H1 (cell line): ENCODE measurements at regions not wholly inside any gene's neighbourhood (a gene's known extent, or its start where the extent isn't known, plus 50 kb on each side); places are given as distances from the start of the nearest gene placed in this dataset.

Source experiments
- CTCF ChIA-PET: fragments of 300-600 bp; sonication (Branson Sonifier 250); formaldehyde crosslinking; loops from one replicate; lab custom pipeline; 2021; ENCODE audit not compliant: partially characterized antibody; lab: Charles Lee
- POLR2A ChIA-PET: fragments of 300-600 bp; sonication (Branson Sonifier 250); formaldehyde crosslinking; loops from one replicate; lab custom pipeline; 2021; ENCODE audit warnings: inconsistent platforms; ENCODE audit not compliant: partially characterized antibody; lab: Charles Lee
- DNase-seq, 2 experiments: peaks; one replicate each; pipeline versions ENCODE4 v3.0.0 to v3.0.0-alpha.2; 2010 to 2022; ENCODE audit warnings: low spot score in 2 of 2, low read depth in 1 of 2, mixed read lengths in 1 of 2
- FAIRE-seq: peaks from 2 replicates; lab custom pipeline; 2011; peaks lifted over from hg19 to GRCh38; lab: Jason Lieb, UNC
- H2AFZ ChIP-seq: 2 replicates; pipeline ENCODE4 v1.8.1; 2012; ENCODE audit warnings: low read length, inconsistent platforms
- H2AK5ac ChIP-seq: 2 replicates; pipeline ENCODE4 v1.6.1; 2013; ENCODE audit warnings: low read depth, low read length
- H2BK120ac ChIP-seq: replicated peaks from 2 replicates; pipeline ENCODE3; 2013; ENCODE audit warnings: low read depth, low read length, inconsistent platforms
- H2BK12ac ChIP-seq: 2 replicates; pipeline ENCODE4 v1.6.1; 2013; ENCODE audit warnings: low read depth, low read length
- H2BK15ac ChIP-seq: 2 replicates; pipeline ENCODE4 v1.6.1; 2013; ENCODE audit warnings: low read length
- H2BK20ac ChIP-seq: 2 replicates; pipeline ENCODE4 v1.6.1; 2013; ENCODE audit warnings: low read length
- H2BK5ac ChIP-seq: 2 replicates; pipeline ENCODE4 v1.6.1; 2013; ENCODE audit warnings: low read depth, low read length
- H3K14ac ChIP-seq: 2 replicates; pipeline ENCODE4 v1.6.1; 2013; ENCODE audit warnings: inconsistent platforms; ENCODE audit not compliant: insufficient read length
- H3K18ac ChIP-seq: 2 replicates; pipeline ENCODE4 v1.6.1; 2013; ENCODE audit warnings: low read length; ENCODE audit errors: extremely low read depth
- H3K23ac ChIP-seq: 2 replicates; pipeline ENCODE4 v1.6.1; 2013; ENCODE audit warnings: inconsistent platforms; ENCODE audit not compliant: insufficient read length
- H3K23me2 ChIP-seq: 2 replicates; pipeline ENCODE4 v1.6.1; 2013; ENCODE audit warnings: low read depth, low read length
- H3K27ac ChIP-seq: 2 replicates; pipeline ENCODE4 v1.6.1; 2011; ENCODE audit warnings: low read depth, low read length, inconsistent platforms
- H3K27me3 ChIP-seq, 4 experiments: replicated peaks in 1 of 4; 1 replicate in 1 of 4; 2 replicates in 3 of 4; pipeline versions ENCODE4 v1.6.1 to v1.8.1; 2011 to 2013; ENCODE audit warnings: low read length in 3 of 4, mild to moderate bottlenecking in 3 of 4, inconsistent platforms in 2 of 4, mixed read lengths in 2 of 4, moderate library complexity in 1 of 4; ENCODE audit not compliant: control insufficient read depth in 3 of 4, insufficient read depth in 3 of 4; ENCODE audit errors: extremely low read depth in 1 of 4
- H3K36me3 ChIP-seq, 4 experiments: 2 replicates each; pipeline versions ENCODE4 v1.6.1 to v1.8.1; 2011 to 2013; ENCODE audit warnings: mild to moderate bottlenecking in 4 of 4, low read length in 3 of 4, moderate library complexity in 2 of 4, control low read depth in 1 of 4, inconsistent platforms in 1 of 4; ENCODE audit not compliant: insufficient read depth in 4 of 4, control insufficient read depth in 2 of 4
- H3K4ac ChIP-seq: replicated peaks from 2 replicates; pipeline ENCODE3; 2013; ENCODE audit warnings: low read length, low read depth, mixed read lengths, inconsistent platforms; ENCODE audit not compliant: insufficient read length
- H3K4me1 ChIP-seq, 4 experiments: replicated peaks in 1 of 4; 1 replicate in 1 of 4; 2 replicates in 3 of 4; pipeline versions ENCODE4 v1.6.1 to v1.8.1; 2011 to 2013; ENCODE audit warnings: low read length in 3 of 4, inconsistent platforms in 2 of 4, mixed read lengths in 1 of 4; ENCODE audit not compliant: insufficient read depth in 4 of 4, control insufficient read depth in 3 of 4
- H3K4me2 ChIP-seq, 2 experiments: 2 replicates each; pipeline versions ENCODE4 v1.6.1 to v1.8.1; 2011 to 2013; ENCODE audit warnings: low read depth in 2 of 2, low read length in 2 of 2, control low read depth in 1 of 2, inconsistent platforms in 1 of 2, mild to moderate bottlenecking in 1 of 2; ENCODE audit not compliant: insufficient read depth in 1 of 2
- H3K4me3 ChIP-seq, 4 experiments: fragments of 200-600, 300-600 bp in 1 of 4; sonication (generic), shearing (Covaris generic), sonication (Bioruptor Twin) in 1 of 4; 2 replicates each; pipeline versions ENCODE4 v1.5.1 to v1.8.1; 2011 to 2016; ENCODE audit warnings: low read length in 4 of 4, low read depth in 3 of 4, control low read depth in 2 of 4, inconsistent platforms in 2 of 4, mild to moderate bottlenecking in 2 of 4, mixed read lengths in 1 of 4, moderate library complexity in 1 of 4; ENCODE audit not compliant: insufficient read depth in 2 of 4; ENCODE audit errors: extremely low read depth in 1 of 4
- H3K56ac ChIP-seq: replicated peaks from 2 replicates; pipeline ENCODE3; 2013; ENCODE audit warnings: low read depth, mild to moderate bottlenecking, mixed read lengths, low read length, inconsistent platforms; ENCODE audit not compliant: insufficient read length
- H3K79me1 ChIP-seq: 2 replicates; pipeline ENCODE4 v1.6.1; 2013; ENCODE audit warnings: low read depth, low read length, control low read depth
- H3K79me2 ChIP-seq, 2 experiments: 2 replicates each; pipeline versions ENCODE4 v1.6.1 to v1.8.1; 2012 to 2013; ENCODE audit warnings: low read length in 2 of 2, mild to moderate bottlenecking in 2 of 2, inconsistent platforms in 1 of 2; ENCODE audit not compliant: insufficient read depth in 2 of 2, control insufficient read depth in 1 of 2
- H3K9ac ChIP-seq, 4 experiments: replicated peaks in 1 of 4; 1 replicate in 1 of 4; 2 replicates in 3 of 4; pipeline versions ENCODE4 v1.6.1 to v1.8.1; 2011 to 2013; ENCODE audit warnings: low read depth in 3 of 4, low read length in 3 of 4, control low read depth in 2 of 4, mild to moderate bottlenecking in 2 of 4, moderate library complexity in 2 of 4, inconsistent platforms in 1 of 4; ENCODE audit errors: extremely low read depth in 1 of 4
- H3K9me3 ChIP-seq, 2 experiments: 2 replicates each; pipeline versions ENCODE4 v1.6.1 to v1.8.1; 2012 to 2013; ENCODE audit warnings: mild to moderate bottlenecking in 2 of 2, moderate library complexity in 2 of 2, control low read depth in 1 of 2, inconsistent platforms in 1 of 2, low read depth in 1 of 2, low read length in 1 of 2, mixed read lengths in 1 of 2; ENCODE audit not compliant: insufficient read depth in 2 of 2
- H4K20me1 ChIP-seq, 2 experiments: replicated peaks in 1 of 2; 2 replicates each; pipeline versions ENCODE3 to v1.8.1; 2011 to 2013; ENCODE audit warnings: inconsistent platforms in 2 of 2, low read length in 2 of 2, mild to moderate bottlenecking in 1 of 2; ENCODE audit not compliant: insufficient read depth in 2 of 2, control insufficient read depth in 1 of 2
- H4K5ac ChIP-seq: 2 replicates; pipeline ENCODE4 v1.6.1; 2013; ENCODE audit warnings: low read length, low read depth, mixed read lengths, inconsistent platforms; ENCODE audit not compliant: insufficient read length
- H4K8ac ChIP-seq: 2 replicates; pipeline ENCODE4 v1.8.0; 2013; ENCODE audit warnings: mild to moderate bottlenecking, moderate library complexity, low read length, inconsistent platforms; ENCODE audit not compliant: insufficient read depth; ENCODE audit errors: extremely low read depth
- H4K91ac ChIP-seq: replicated peaks from 2 replicates; pipeline ENCODE3; 2013; ENCODE audit warnings: low read length, mixed read lengths, inconsistent platforms; ENCODE audit not compliant: insufficient read length
- ASH2L ChIP-seq: fragments of 200-600, 300-600 bp; sonication (generic); IDR thresholded peaks from one replicate; pipeline ENCODE4 v1.7.1; 2017; ENCODE audit warnings: low read length
- BCL11A ChIP-seq, 2 experiments: IDR thresholded peaks; one replicate each; pipeline ENCODE4 v1.6.1; 2011; ENCODE audit warnings: low read depth in 2 of 2, low read length in 2 of 2, mild to moderate bottlenecking in 2 of 2
- CBX5 ChIP-seq: fragments of 300-800, 300-1000 bp; sonication (generic); IDR thresholded peaks from 2 replicates; pipeline ENCODE4 v1.7.1; 2016; ENCODE audit warnings: antibody characterized with exemption, low read length, low read depth
- GABPA ChIP-seq: IDR thresholded peaks from 2 replicates; pipeline ENCODE4 v1.6.1; 2011; ENCODE audit warnings: mild to moderate bottlenecking, low read length, moderate library complexity, borderline replicate concordance; ENCODE audit not compliant: insufficient read depth
- JUN ChIP-seq: IDR thresholded peaks from 2 replicates; pipeline ENCODE4 v1.6.1; 2011; ENCODE audit warnings: low read depth, mild to moderate bottlenecking, improper control_type of control experiment, low read length
- PHF8 ChIP-seq: fragments of 200-600 bp; sonication (generic); conservative IDR thresholded peaks from 2 replicates; pipeline ENCODE4 v1.7.1; 2012; ENCODE audit warnings: low read depth, mild to moderate bottlenecking, inconsistent platforms, low read length, moderate library complexity
- POLR2A ChIP-seq, 2 experiments: IDR thresholded peaks; 1 replicate in 1 of 2; 2 replicates in 1 of 2; pipeline ENCODE4 v1.6.1; 2011; ENCODE audit warnings: low read depth in 2 of 2, low read length in 2 of 2, mild to moderate bottlenecking in 2 of 2; ENCODE audit errors: control extremely low read depth in 1 of 2
- RAD21 ChIP-seq, 2 experiments: IDR thresholded peaks in 1 of 2; conservative IDR thresholded peaks in 1 of 2; 2 replicates each; pipeline ENCODE4 v1.6.1; 2011; ENCODE audit warnings: low read depth in 2 of 2, low read length in 2 of 2, improper control_type of control experiment in 1 of 2, inconsistent platforms in 1 of 2, mild to moderate bottlenecking in 1 of 2, moderate library complexity in 1 of 2
- RNF2 ChIP-seq: fragments of 200-900, 300-1000 bp; sonication (generic); IDR thresholded peaks from 2 replicates; pipeline ENCODE4 v1.7.1; 2016; ENCODE audit warnings: borderline replicate concordance, low read depth, mild to moderate bottlenecking, antibody characterized with exemption, low read length; ENCODE audit not compliant: poor library complexity, severe bottlenecking; ENCODE audit errors: missing control alignments
- RXRA ChIP-seq: IDR thresholded peaks from 2 replicates; pipeline ENCODE4 v1.6.1; 2011; ENCODE audit warnings: low read depth, mild to moderate bottlenecking, low read length, moderate library complexity; ENCODE audit not compliant: insufficient read depth
- SP2 ChIP-seq: IDR thresholded peaks from 2 replicates; pipeline ENCODE4 v1.6.1; 2012; ENCODE audit warnings: mild to moderate bottlenecking, low read length, inconsistent platforms
- YY1 ChIP-seq: IDR thresholded peaks from 2 replicates; pipeline ENCODE4 v1.6.1; 2011; ENCODE audit warnings: low read depth, mild to moderate bottlenecking, low read length
- WGBS, 2 experiments: shearing (Covaris generic) in 1 of 2; methylation state at CpG; one replicate each; pipeline versions ENCODE4 v1.1.6 to v1.1.7; 2013 to 2015; ENCODE audit warnings: low lambda C conversion rate in 2 of 2, mixed read lengths in 2 of 2, inconsistent platforms in 1 of 2, low coverage in 1 of 2, missing lambda C conversion rate in 1 of 2; ENCODE audit not compliant: insufficient replicate concordance in 2 of 2, insufficient coverage in 1 of 2, insufficient read length in 1 of 2; ENCODE audit errors: extremely low coverage in 1 of 2, missing lambda C conversion rate in 1 of 2; 5-methylcytosine and 5-hydroxymethylcytosine counted together
- TF ChIP-seq, protein P1 (sequence below): IDR thresholded peaks from 2 replicates; pipeline ENCODE4 v1.6.1; 2012; ENCODE audit warnings: low read length, inconsistent platforms

DNA sequence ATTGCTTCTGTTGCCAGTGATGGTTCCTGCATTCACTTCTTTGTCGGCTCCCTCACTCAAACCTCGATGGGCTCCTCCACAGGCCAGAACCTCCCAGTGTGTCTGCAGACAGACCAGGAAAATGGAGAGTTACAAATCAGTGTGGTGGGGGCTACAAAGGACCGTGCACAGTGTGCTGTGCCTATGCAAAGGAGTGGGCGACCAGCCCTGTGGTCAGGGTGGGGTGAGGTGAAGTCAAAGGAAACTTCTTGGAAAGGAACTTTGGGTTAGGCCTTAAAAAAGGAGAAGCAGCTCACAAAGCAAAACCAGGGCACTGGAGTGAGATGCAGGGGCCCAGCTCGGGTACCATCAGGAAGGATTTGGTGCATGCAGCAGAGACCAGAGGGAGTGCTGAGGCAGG, 304.3 kb upstream of the ZMIZ1 start:
- H2BK120ac ChIP-seq = no peak overlapping the region
- no peaks in the 10 kb centered on the region; a peak in 1 of 7 replicates for H3K4me1 ChIP-seq
- 80% methylated on average over 5 of the region's 5 CpGs; no CpG with 5 or more reads in 1 of the 2 experiments for WGBS, 2 experiments
- H4K8ac ChIP-seq = no peak overlapping the region
- no peaks in the 10 kb centered on the region for H3K36me3 ChIP-seq
- ChIA-PET CTCF (interaction anchor here (1.2 to 1.5 kb wide), 2 partner anchors 22 to 431 kb away, joined by 3 read pairs; no protein-coding TSS in a partner anchor), POLR2A (no interaction called here)
- no peak overlapping the region for H3K9ac ChIP-seq
- H2BK20ac ChIP-seq = no peak overlapping the region
- no peak overlapping the region for H2BK12ac ChIP-seq
- no peak overlapping the region for H3K27ac ChIP-seq
- H3K23me2 ChIP-seq = peaks cover 3% of the 10 kb centered on the region; the same call in 1 of the 2 replicates
- H4K5ac ChIP-seq = no peak overlapping the region
- no peaks in the 10 kb centered on the region for H3K9me3 ChIP-seq
- H2AFZ ChIP-seq = no peak overlapping the region
- no peak overlapping the region for H2BK5ac ChIP-seq
- no peak overlapping the region for H2AK5ac ChIP-seq
- no peak overlapping the region for H3K4me3 ChIP-seq
- H4K20me1 ChIP-seq = peaks cover 0 to 3% of the 10 kb centered on the region in 2 experiments
- H3K4ac ChIP-seq = no peak overlapping the region
- H3K14ac ChIP-seq = no peak overlapping the region
- H4K91ac ChIP-seq = no peak overlapping the region
- no peak for DNase-seq
- H3K23ac ChIP-seq = no peak overlapping the region
- H3K79me1 ChIP-seq = peaks cover 2% of the 10 kb centered on the region; the same call in 1 of the 2 replicates
- no peak overlapping the region for H3K56ac ChIP-seq
- no peak overlapping the region for H2BK15ac ChIP-seq
- no peak for FAIRE-seq
- no peak overlapping the region for H3K4me2 ChIP-seq
- H3K27me3 ChIP-seq = no peaks in the 10 kb centered on the region
- no peaks in the 10 kb centered on the region for H3K79me2 ChIP-seq
- no peak overlapping the region for H3K18ac ChIP-seq
- TF ChIP-seq YY1 = no peak
- no peak for TF ChIP-seq SP2
- no peak for TF ChIP-seq RXRA
- TF ChIP-seq CBX5 = no peak
- no peak for TF ChIP-seq BCL11A (IDR thresholded peaks at IDR 0.05; ENCODE audit: low read depth in 2 of 2, low read length in 2 of 2)
- no peak for TF ChIP-seq ASH2L
- TF ChIP-seq PHF8 = no peak
- no peak for TF ChIP-seq POLR2A (IDR thresholded peaks at IDR 0.05; ENCODE audit: control extremely low read depth in 1 of 2, low read depth in 2 of 2, low read length in 2 of 2)
- TF ChIP-seq, protein P1, sequence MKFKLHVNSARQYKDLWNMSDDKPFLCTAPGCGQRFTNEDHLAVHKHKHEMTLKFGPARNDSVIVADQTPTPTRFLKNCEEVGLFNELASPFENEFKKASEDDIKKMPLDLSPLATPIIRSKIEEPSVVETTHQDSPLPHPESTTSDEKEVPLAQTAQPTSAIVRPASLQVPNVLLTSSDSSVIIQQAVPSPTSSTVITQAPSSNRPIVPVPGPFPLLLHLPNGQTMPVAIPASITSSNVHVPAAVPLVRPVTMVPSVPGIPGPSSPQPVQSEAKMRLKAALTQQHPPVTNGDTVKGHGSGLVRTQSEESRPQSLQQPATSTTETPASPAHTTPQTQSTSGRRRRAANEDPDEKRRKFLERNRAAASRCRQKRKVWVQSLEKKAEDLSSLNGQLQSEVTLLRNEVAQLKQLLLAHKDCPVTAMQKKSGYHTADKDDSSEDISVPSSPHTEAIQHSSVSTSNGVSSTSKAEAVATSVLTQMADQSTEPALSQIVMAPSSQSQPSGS = no peak
- TF ChIP-seq RAD21 (IDR thresholded peaks at IDR 0.05 in 1 of 2, conservative IDR thresholded peaks at IDR 0.05 in 1 of 2; ENCODE audit: low read depth in 2 of 2, low read length in 2 of 2) = no peak
- TF ChIP-seq GABPA = no peak
- no peak for TF ChIP-seq RNF2
- no peak for TF ChIP-seq JUN
